ENCODE measurements at regions not wholly inside any gene's neighbourhood (a gene's known extent, or its start where the extent isn't known, plus 50 kb on each side); places are given as distances from the start of the nearest gene placed in this dataset.
A peak's percentile ranks its signal among the peaks of the same experiment; 100 is the strongest.
"Not testable (repeated sequence)": the region's sequence is repeated elsewhere in the genome, so short reads cannot be mapped to it uniquely, and the experiment has no call there.

GRCh38 chr4:159937595-159937994 is 834.7 kb downstream of the RAPGEF2 start (continued):
- TF ChIP-seq, protein P1, sequence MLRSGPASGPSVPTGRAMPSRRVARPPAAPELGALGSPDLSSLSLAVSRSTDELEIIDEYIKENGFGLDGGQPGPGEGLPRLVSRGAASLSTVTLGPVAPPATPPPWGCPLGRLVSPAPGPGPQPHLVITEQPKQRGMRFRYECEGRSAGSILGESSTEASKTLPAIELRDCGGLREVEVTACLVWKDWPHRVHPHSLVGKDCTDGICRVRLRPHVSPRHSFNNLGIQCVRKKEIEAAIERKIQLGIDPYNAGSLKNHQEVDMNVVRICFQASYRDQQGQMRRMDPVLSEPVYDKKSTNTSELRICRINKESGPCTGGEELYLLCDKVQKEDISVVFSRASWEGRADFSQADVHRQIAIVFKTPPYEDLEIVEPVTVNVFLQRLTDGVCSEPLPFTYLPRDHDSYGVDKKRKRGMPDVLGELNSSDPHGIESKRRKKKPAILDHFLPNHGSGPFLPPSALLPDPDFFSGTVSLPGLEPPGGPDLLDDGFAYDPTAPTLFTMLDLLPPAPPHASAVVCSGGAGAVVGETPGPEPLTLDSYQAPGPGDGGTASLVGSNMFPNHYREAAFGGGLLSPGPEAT (IDR thresholded peaks at IDR 0.05; ENCODE audit: low read depth): peak; percentile 52; the same call in 1 of the 2 replicates
- TF ChIP-seq ZNF24 (IDR thresholded peaks at IDR 0.05): peak; percentile 68; the same call in 1 of the 2 replicates
- TF ChIP-seq EZH2 (IDR thresholded peaks at IDR 0.05; ENCODE audit: borderline replicate concordance, control insufficient read depth, low read depth, low read length): no peak
- TF ChIP-seq BHLHE40 (IDR thresholded peaks at IDR 0.05; ENCODE audit: borderline replicate concordance in 1 of 2, low read depth in 2 of 2, low read length in 1 of 2): peak in 1 of 2 experiments; percentile 29; a peak in 1 of 4 replicates
- no peak for TF ChIP-seq POLR2AphosphoS5 (IDR thresholded peaks at IDR 0.05; ENCODE audit: low read length)
- TF ChIP-seq SP1 (IDR thresholded peaks at IDR 0.05; ENCODE audit: low read depth, low read length): no peak
- TF ChIP-seq SIN3A (IDR thresholded peaks at IDR 0.05; ENCODE audit: low read depth, low read length): no peak
- TF ChIP-seq BMI1 (IDR thresholded peaks at IDR 0.05; ENCODE audit: borderline replicate concordance): peak; percentile 78
- TF ChIP-seq MTA2 (IDR thresholded peaks at IDR 0.05; ENCODE audit: low read depth): peak; percentile 97
- TF ChIP-seq SUZ12 (IDR thresholded peaks at IDR 0.05; ENCODE audit: unreplicated experiment): no peak

DNA sequence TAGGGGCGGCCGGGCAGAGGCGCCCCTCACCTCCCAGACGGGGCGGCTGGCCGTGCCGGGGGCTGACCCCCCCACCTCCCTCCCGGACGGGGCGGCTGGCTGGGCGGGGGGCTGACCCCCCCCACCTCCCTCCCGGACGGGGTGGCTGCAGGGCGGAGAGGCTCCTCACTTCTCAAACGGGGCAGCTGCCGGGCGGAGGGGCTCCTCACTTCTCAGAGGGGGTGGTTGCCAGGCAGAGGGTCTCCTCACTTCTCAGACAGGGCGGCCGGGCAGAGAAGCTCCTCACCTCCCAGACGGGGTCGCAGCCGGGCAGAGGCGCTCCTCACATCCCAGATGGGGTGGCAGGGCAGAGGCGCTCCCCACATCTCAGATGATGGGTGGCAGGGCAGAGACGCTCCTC is 836.8 kb downstream of the RAPGEF2 start:
- H3K36me3 ChIP-seq (ENCODE audit: control insufficient read depth in 2 of 2, insufficient read depth in 2 of 2, low read length in 1 of 2); H3K27ac ChIP-seq (ENCODE audit: control insufficient read depth, insufficient read depth); RAD21 ChIA-PET (ENCODE audit: unreplicated experiment); BruUV-seq (replicated peaks); CTCF ChIA-PET; H3K4me2 ChIP-seq (ENCODE audit: control insufficient read depth, insufficient read depth); H3K4me1 ChIP-seq (ENCODE audit: control insufficient read depth, insufficient read depth, low read length); ATAC-seq; H2AFZ ChIP-seq (ENCODE audit: control insufficient read depth, low read depth, low read length); H3K27me3 ChIP-seq (replicated peaks in 1 of 2; ENCODE audit: control insufficient read depth in 2 of 2, insufficient read depth in 2 of 2, low read length in 1 of 2); in situ Hi-C loops (cut with MboI); H3K9ac ChIP-seq (ENCODE audit: control insufficient read depth, insufficient read depth, low read length); DNase-seq (ENCODE audit: low read depth, low spot score); FAIRE-seq; SMC1A ChIA-PET (ENCODE audit: uncharacterized antibody, unreplicated experiment); H4K20me1 ChIP-seq (ENCODE audit: control insufficient read depth, insufficient read depth); POLR2A ChIA-PET; H3K9me3 ChIP-seq (replicated peaks; ENCODE audit: control insufficient read depth, insufficient read depth, low read length); H3K4me3 ChIP-seq; H3K79me2 ChIP-seq (ENCODE audit: control insufficient read depth, insufficient read depth, low read length): not testable (repeated sequence)
- WGBS (ENCODE audit: insufficient coverage, insufficient replicate concordance, low lambda C conversion rate, missing lambda C conversion rate): 71% methylated on average over 11 of the region's 25 CpGs
- intact Hi-C loops (cut with micrococcal nuclease; ENCODE audit: unreplicated experiment): loop anchor here (10.0 kb wide), 1 partner anchor 515 kb away; no protein-coding TSS in a partner anchor
